HL-60 (cell line): ENCODE measurements at regions not wholly inside any gene's neighbourhood (a gene's known extent, or its start where the extent isn't known, plus 50 kb on each side); places are given as distances from the start of the nearest gene placed in this dataset.

Experiments
- DNase-seq, 2 experiments: peaks; one replicate each; pipeline ENCODE4 v3.0.0-alpha.2; 2010 to 2020; ENCODE audit warnings: low read depth in 1 of 2, low spot score in 1 of 2
- H3K27ac ChIP-seq: fragments of 250-450 bp; sonication (Bioruptor Pico); replicated peaks from 2 replicates; pipeline ENCODE4 v1.5.1; 2020; ENCODE audit warnings: mild to moderate bottlenecking, moderate library complexity
- H3K27me3 ChIP-seq: fragments of 250-450 bp; sonication (Bioruptor Pico); 2 replicates; pipeline ENCODE4 v1.5.1; 2021; ENCODE audit warnings: mild to moderate bottlenecking, moderate library complexity; ENCODE audit not compliant: insufficient read depth, poor library complexity, severe bottlenecking
- H3K4me3 ChIP-seq: replicated peaks from 2 replicates; pipeline ENCODE4 v1.5.1; 2011; ENCODE audit warnings: mild to moderate bottlenecking, control low read depth, low read length; ENCODE audit not compliant: insufficient read depth
- CTCF ChIP-seq: IDR thresholded peaks from one replicate; pipeline ENCODE4 v1.5.1; 2011; ENCODE audit warnings: low read length, control low read depth, inconsistent platforms; ENCODE audit not compliant: insufficient read depth
- GABPA ChIP-seq: IDR thresholded peaks from 2 replicates; pipeline ENCODE4 v1.6.1; 2012; ENCODE audit warnings: low read depth
- POLR2AphosphoS5 ChIP-seq: IDR thresholded peaks from 2 replicates; pipeline ENCODE4 v1.6.1; 2012; ENCODE audit warnings: low read depth
- REST ChIP-seq: IDR thresholded peaks from 2 replicates; pipeline ENCODE4 v1.6.1; 2012; ENCODE audit warnings: low read depth; ENCODE audit not compliant: insufficient replicate concordance
- SPI1 ChIP-seq: IDR thresholded peaks from 2 replicates; pipeline ENCODE4 v1.6.1; 2012; ENCODE audit warnings: low read depth, mild to moderate bottlenecking, borderline replicate concordance

- TF ChIP-seq POLR2AphosphoS5 (no peak), GABPA (no peak), REST (no peak), CTCF (no peak), SPI1 (no peak)
- H3K27me3 ChIP-seq: no peaks in the 10 kb centered on the region
- no peak overlapping the region for H3K27ac ChIP-seq
- DNase-seq: no peak
- no peak overlapping the region for H3K4me3 ChIP-seq
Measured at GRCh38 chr12:114998118-114998749, 314.3 kb upstream of the TBX3 start.

- no peak overlapping the region for H3K27ac ChIP-seq
- H3K4me3 ChIP-seq: no peak overlapping the region
- no peak for DNase-seq
- no peaks in the 10 kb centered on the region for H3K27me3 ChIP-seq
- TF ChIP-seq REST (no peak), POLR2AphosphoS5 (no peak), GABPA (no peak), SPI1 (no peak), CTCF (no peak)
Measured at GRCh38 chr12:114996382-114996781, 312.4 kb upstream of the TBX3 start.

- no peak for DNase-seq
- H3K4me3 ChIP-seq: no peak overlapping the region
- TF ChIP-seq REST (no peak), CTCF (no peak), SPI1 (no peak), GABPA (no peak), POLR2AphosphoS5 (no peak)
- H3K27me3 ChIP-seq: no peaks in the 10 kb centered on the region
- no peak overlapping the region for H3K27ac ChIP-seq
Measured at GRCh38 chr12:114995891-114996290, 311.9 kb upstream of the TBX3 start.
